Fibroblast of skin of scalp (primary cell): ENCODE measurements at regions not wholly inside any gene's neighbourhood (a gene's known extent, or its start where the extent isn't known, plus 50 kb on each side); places are given as distances from the start of the nearest gene placed in this dataset.

Source experiments
- DNase-seq: peaks from one replicate; pipeline ENCODE4 v3.0.0-alpha.2; 2013

- no peak for DNase-seq
Measured at GRCh38 chr11:134524896-134525845, 113.1 kb upstream of the B3GAT1 start.

- no peak for DNase-seq
Measured at GRCh38 chr11:134524201-134524600, 112.2 kb upstream of the B3GAT1 start.

DNA sequence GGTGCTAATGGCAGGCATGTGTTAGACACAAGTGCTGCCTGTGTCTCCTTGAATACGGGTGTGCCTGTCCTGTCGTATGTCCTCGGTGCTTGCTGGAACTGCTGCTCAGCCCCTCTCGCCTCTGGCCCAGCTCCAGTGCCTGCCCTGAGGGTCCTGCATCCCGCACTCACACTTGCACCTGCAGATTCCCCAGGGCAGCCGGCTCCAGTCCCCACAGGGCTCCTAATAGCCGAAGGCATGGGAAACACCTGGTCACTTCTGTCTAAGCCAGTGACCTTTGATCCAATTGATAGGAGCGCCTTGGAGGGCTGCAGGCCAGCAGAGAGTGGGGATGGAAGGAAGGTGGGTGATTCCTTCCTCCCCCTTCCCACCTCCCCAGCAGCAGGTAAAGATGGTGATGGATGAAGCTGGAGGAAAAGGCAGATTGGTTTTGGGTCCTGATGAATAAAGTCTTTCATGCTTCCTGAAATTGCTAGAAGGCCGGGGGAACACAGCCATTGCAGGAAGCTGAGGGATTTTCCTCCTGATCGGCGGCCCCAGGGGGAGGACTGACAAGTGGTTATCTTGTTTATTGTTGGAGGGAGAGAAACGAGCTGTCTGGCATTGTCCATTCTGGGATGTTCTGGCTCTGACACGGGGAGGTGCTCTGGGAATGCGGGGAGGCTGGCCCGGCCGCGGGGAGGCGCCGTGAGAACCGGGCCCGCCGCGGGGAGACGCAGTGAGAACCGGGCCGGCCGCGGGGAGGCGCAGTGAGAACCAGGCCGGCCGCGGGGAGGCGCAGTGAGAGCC, 110.9 kb upstream of the B3GAT1 start:
- no peak for DNase-seq

- no peak for DNase-seq
Measured at GRCh38 chr11:134521452-134522289, 109.6 kb upstream of the B3GAT1 start.

DNA sequence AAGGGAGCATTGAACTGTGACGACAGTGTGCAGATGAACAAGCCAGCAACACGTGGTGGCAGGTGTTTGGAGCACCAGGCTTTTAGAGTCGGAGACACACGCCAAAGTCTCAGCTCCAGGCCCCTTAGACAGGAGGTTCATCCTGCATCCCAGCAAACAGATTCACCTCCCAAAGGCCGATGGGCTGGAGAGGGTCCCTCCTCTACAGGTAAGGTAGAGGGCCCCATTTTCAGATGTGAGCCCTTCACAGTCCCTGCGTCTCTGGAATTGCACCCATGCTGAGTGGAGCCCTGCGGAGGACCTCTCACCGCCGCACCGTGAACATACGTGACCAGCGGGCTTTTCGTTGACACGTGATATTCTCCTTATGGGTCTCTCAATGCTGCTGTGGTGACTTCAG, 109.0 kb upstream of the B3GAT1 start:
- no peak for DNase-seq

GRCh38 chr11:134519788-134520187, 107.7 kb upstream of the B3GAT1 start:
- DNase-seq = no peak

GRCh38 chr11:134519390-134519750, 107.3 kb upstream of the B3GAT1 start:
- DNase-seq = no peak

DNA sequence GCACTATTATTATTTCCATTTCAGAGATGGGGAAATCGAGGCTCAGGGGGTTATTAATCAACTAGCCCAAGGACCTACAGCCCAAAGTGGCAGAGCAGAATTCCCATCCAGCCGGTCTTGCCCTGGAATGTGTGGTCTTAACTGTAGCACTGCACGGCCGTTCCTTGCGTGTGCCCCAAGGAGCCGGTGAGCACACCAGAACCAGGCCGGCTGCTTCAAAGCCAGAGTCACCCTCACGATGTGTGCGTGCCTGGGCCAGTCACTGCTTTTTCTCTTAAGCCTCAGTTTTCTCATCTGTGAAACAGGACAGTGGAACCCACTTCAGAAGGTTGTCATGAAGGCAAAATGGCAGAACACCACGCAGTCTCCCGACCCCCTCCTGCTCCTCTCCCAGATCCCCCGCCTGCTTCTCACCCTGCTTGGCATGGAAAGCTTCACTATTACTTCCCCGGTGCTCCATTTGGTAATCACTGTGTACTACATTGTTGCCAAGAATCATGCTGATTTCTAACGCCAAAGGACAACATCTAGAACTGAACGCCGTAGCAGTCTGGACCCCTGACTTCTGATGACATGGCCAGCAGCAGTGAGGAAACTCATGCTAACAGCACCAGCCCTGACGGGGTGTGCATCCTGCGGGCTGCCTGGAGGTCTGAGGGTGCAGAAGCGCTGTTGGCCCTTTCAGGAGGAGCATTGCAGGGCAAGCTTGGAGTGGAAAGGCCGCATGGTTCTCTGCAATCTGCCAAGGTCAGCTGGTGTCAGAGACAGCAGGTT, 106.8 kb upstream of the B3GAT1 start:
- no peak for DNase-seq

- no peak for DNase-seq
Measured at GRCh38 chr11:134517621-134518293, 105.7 kb upstream of the B3GAT1 start.

DNA sequence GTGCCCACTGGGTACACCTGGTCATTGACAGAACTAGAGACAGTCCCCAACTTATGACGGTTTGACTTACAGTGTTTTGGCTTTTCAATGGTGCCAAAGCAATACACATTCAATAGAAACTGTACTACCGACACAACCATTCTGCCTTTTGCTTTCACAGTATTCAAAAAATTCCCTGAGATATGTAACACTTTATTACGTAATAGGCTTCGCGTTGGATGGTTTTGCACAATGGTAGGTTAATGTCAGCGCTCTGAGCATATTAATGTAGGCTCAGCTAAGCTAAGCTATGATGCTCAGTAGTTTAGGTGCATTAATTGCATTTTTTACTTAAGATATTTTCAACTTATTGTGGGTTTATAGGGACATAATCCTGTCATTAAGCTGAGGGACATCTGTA, 105.1 kb upstream of the B3GAT1 start:
- DNase-seq = no peak

- DNase-seq = no peak
Measured at GRCh38 chr11:134516529-134516928, 104.5 kb upstream of the B3GAT1 start.

DNA sequence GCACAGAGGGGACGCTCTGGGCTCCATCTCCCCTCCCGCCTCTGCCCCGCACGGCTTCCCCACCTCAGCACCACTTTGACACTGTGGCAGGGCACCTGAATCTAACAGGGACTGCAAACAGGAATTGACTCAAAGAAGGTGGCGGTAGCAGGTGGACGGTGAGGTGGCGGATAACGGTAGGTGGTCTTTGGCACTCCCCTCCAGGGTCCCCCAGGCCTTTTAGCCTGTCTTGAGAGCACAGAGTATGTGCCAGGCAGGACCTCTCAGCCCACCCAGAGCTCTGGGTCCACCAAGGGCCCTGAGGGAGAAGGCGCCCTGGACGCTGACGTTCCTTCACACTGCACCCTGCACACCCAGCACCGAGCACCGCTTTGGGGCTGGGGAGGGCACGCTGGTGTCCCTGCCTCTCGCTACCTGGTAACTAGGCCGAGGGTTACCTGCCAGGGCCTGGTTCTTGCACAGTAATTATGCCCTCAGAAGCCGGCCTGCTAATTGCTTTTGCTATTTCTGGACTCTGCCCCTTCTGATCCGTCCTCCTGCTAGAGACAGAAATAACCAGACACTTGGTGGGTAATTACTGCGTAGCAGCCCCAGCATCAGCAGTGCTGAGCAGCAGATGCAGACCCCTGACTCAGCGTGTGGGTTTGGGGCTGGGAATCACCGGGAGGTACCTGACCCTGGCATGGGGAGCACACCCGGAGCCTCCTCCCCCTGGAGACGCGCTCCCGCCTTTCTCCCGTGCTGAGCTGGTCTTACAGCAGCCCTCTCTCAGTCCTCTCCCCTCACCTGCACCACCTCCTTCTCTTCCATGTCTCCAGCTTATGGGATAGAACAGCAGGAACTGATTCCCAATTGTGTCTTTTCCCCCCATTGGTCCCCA, 103.3 kb upstream of the B3GAT1 start:
- no peak for DNase-seq

DNA sequence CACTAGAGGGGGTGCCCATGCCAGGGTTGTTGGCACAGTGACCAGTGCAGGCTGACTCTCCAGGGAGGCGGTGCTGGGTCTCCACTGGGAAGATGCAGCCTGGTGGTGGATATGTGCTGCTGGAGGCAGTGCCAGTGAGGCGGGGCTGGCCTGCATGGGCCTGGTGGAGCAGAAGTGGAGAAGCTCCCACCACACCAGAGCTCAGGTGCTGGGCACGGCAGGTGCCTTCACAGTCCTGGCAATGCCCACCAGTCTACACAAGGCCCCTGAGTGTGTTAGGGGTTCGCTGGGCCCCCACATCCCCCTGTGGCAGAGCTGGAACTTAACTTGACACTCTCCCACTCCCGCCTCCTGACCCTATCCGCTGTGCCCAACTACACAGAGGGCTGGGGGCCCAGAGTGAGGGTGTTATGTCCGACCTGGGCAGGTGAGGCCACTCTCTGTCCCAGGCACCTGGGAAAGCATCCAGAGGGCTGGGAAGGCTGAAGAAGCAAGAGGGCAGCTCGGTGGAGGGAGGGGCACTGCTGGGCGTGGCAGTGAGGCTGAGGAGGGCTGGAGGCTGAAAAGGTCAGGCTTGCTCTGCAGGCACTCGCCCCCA, 102.4 kb upstream of the B3GAT1 start:
- no peak for DNase-seq

DNA sequence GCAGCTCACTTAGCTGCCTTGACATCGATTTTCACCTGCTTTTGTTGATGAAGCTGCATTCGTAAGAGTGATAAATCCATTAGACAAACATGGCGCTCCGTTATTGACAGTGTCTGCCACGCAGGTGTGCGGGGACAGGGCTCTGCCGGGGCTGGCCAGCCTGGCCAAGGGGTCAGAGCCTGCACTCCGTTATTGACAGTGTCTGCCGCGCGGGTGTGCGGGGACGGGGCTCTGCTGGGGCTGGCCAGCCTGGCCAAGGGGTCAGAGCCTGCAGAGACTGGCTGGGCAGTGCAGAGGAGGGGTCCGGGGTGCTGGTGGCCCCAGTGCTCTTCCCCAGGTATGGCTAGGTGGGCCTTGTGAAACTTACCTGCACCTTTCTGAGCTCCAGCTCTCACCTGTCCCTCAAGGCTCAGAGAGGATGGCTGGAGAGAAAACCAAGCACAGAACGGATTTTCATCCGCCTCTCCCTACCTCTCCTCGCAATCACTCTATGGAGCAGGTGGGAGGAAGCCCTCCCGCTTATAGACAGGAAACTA, 101.6 kb upstream of the B3GAT1 start:
- DNase-seq = no peak

GRCh38 chr11:134512571-134513538, 100.8 kb upstream of the B3GAT1 start:
- no peak for DNase-seq

- DNase-seq = no peak
Measured at GRCh38 chr11:134512061-134512460, 100.0 kb upstream of the B3GAT1 start.

- no peak for DNase-seq
Measured at GRCh38 chr11:134511255-134511654, 99.2 kb upstream of the B3GAT1 start.
